Ovary (tissue), 7 donors: ENCODE measurements at regions not wholly inside any gene's neighbourhood (a gene's known extent, or its start where the extent isn't known, plus 50 kb on each side); places are given as distances from the start of the nearest gene placed in this dataset.

ENCODE experiments used
- DNase-seq, 5 donors: peaks; one replicate each; pipeline ENCODE4 v3.0.0-alpha.2; 2019 to 2020
- H3K27ac ChIP-seq, 2 donors: fragments of 200-600 bp; one replicate each; pipeline versions ENCODE4 v1.5.1 to v1.8.0; 2019 to 2022
- H3K27me3 ChIP-seq: fragments of 200-600 bp; one replicate; pipeline ENCODE4 v1.8.0; 2022
- H3K36me3 ChIP-seq: fragments of 200-600 bp; sonication (generic); one replicate; pipeline ENCODE4 v1.5.1; 2019
- H3K4me1 ChIP-seq: one replicate; pipeline ENCODE4 v1.8.1; 2013; ENCODE audit warnings: mild to moderate bottlenecking, moderate library complexity; ENCODE audit not compliant: insufficient read depth
- H3K4me3 ChIP-seq: fragments of 200-600 bp; sonication (generic); one replicate; pipeline ENCODE4 v1.5.1; 2017
- H3K9me3 ChIP-seq, 2 donors: fragments of 200-600 bp in 1 of 2; sonication (generic) in 1 of 2; one replicate each; pipeline versions ENCODE4 v1.5.1 to v1.8.1; 2013 to 2019; ENCODE audit warnings: mild to moderate bottlenecking in 1 of 2, moderate library complexity in 1 of 2
- CTCF ChIP-seq, 3 donors: fragments of 450-650 bp in 2 of 3; fragments of 200-600 bp in 1 of 3; IDR thresholded peaks; one replicate each; pipeline versions ENCODE4 v1.5.1 to v1.8.0; 2016 to 2022; ENCODE audit warnings: antibody characterized with exemption in 3 of 3, mild to moderate bottlenecking in 1 of 3
- EP300 ChIP-seq: sonication (generic); formaldehyde crosslinking; IDR thresholded peaks from one replicate; pipeline ENCODE4 v1.6.1; 2017; ENCODE audit warnings: antibody characterized with exemption
- POLR2A ChIP-seq: fragments of 450-650 bp; IDR thresholded peaks from one replicate; pipeline ENCODE4 v1.6.1; 2017; ENCODE audit warnings: antibody characterized with exemption, mild to moderate bottlenecking, moderate library complexity
- WGBS, 3 donors: extraction: QIAGEN DNeasy Blood & Tissue Kit in 1 of 3; methylation state at CpG; one replicate each; pipeline versions ENCODE4 v1.1.5 to v1.1.7; 2013 to 2017; 5-methylcytosine and 5-hydroxymethylcytosine counted together
- intact Hi-C, 4 donors: fragments of 100-400 bp; cut with DNase I; formaldehyde crosslinking; loops; one replicate each; pipeline versions ENCODE4 v1.11.0 to v1.15.1; 2022 to 2023
- donor health status: DM: no; HTN: no; CAD: no; lungs with moderate emphysema.
- donor health status: DM: no; HTN: no; CAD: no.
- donor health status: Bipolar disorder and iron deficiency.
- donor health status: DM: no; HTN: no; CAD: no.
- donor health status: DM: yes; HTN: yes; CAD: no.

- DNase-seq: no peak
- Histone ChIP-seq H3K4me3 (no peak overlapping the region), H3K27ac (no peak overlapping the region), H3K9me3 (no peaks in the 10 kb centered on the region), H3K4me1 (peaks cover 11% of the 10 kb centered on the region), H3K36me3 (no peaks in the 10 kb centered on the region), H3K27me3 (no peaks in the 10 kb centered on the region)
- intact Hi-C loops: loop anchor here in 1 of 4 donors (10.0 kb wide), 1 partner anchor 110 kb away; no protein-coding TSS in a partner anchor
- TF ChIP-seq POLR2A (no peak), EP300 (no peak), CTCF (IDR thresholded peaks at IDR 0.05) (no peak)
- 5 to 42% (median 13%) methylated on average over 2 of the region's 2 CpGs for WGBS, 3 donors
Observed at GRCh38 chr5:61734966-61735365, 402.9 kb downstream of the ZSWIM6 start.

- Histone ChIP-seq H3K4me3 (no peak overlapping the region), H3K4me1 (peaks cover 11% of the 10 kb centered on the region), H3K27ac (no peak overlapping the region), H3K9me3 (no peaks in the 10 kb centered on the region), H3K27me3 (no peaks in the 10 kb centered on the region), H3K36me3 (no peaks in the 10 kb centered on the region)
- WGBS, 3 donors: 79 to 96% (median 91%) methylated on average over 2 of the region's 2 CpGs
- intact Hi-C loops: loop anchor here in 1 of 4 donors (10.0 kb wide), 1 partner anchor 111 kb away; no protein-coding TSS in a partner anchor
- DNase-seq: no peak
- TF ChIP-seq CTCF (IDR thresholded peaks at IDR 0.05) (no peak), POLR2A (no peak), EP300 (no peak)
Observed at GRCh38 chr5:61735531-61735930, 403.5 kb downstream of the ZSWIM6 start.

- no peak overlapping the region for H3K27ac ChIP-seq
- H3K36me3 ChIP-seq: no peaks in the 10 kb centered on the region
- intact Hi-C loops: loop anchor here in 1 of 4 donors (10.0 kb wide), 1 partner anchor 111 kb away; no protein-coding TSS in a partner anchor
- 88 to 93% (median 89%) methylated on average over 2 of the region's 2 CpGs for WGBS, 3 donors
- H3K4me3 ChIP-seq: no peak overlapping the region
- TF ChIP-seq POLR2A (no peak), EP300 (no peak), CTCF (IDR thresholded peaks at IDR 0.05) (no peak)
- DNase-seq: no peak
- peaks cover 11% of the 10 kb centered on the region for H3K4me1 ChIP-seq
- H3K27me3 ChIP-seq: no peaks in the 10 kb centered on the region
- H3K9me3 ChIP-seq: no peaks in the 10 kb centered on the region
Observed at GRCh38 chr5:61735995-61736394, 403.9 kb downstream of the ZSWIM6 start.

GRCh38 chr5:61737301-61737963 is 405.4 kb downstream of the ZSWIM6 start:
- H3K27me3 ChIP-seq: no peaks in the 10 kb centered on the region
- H3K4me1 ChIP-seq: peaks cover 9% of the 10 kb centered on the region
- 91 to 92% (median 92%) methylated on average over 15 of the region's 15 CpGs for WGBS, 3 donors
- no peak for TF ChIP-seq CTCF (IDR thresholded peaks at IDR 0.05)
- no peak for TF ChIP-seq EP300
- no peak for TF ChIP-seq POLR2A
- H3K9me3 ChIP-seq: no peaks in the 10 kb centered on the region
- no peak overlapping the region for H3K27ac ChIP-seq
- no peaks in the 10 kb centered on the region for H3K36me3 ChIP-seq
- H3K4me3 ChIP-seq: no peak overlapping the region
- intact Hi-C loops: loop anchor here in 1 of 4 donors (10.0 kb wide), 1 partner anchor 113 kb away; no protein-coding TSS in a partner anchor
- no peak for DNase-seq
